ENCODE measurements at regions not wholly inside any gene's neighbourhood (a gene's known extent, or its start where the extent isn't known, plus 50 kb on each side); places are given as distances from the start of the nearest gene placed in this dataset.

- H3K79me1 ChIP-seq (ENCODE audit: low read length), result no peaks in the 10 kb centered on the region
- no peak overlapping the region for H4K91ac ChIP-seq (ENCODE audit: low read depth, low read length)
- H3K4ac ChIP-seq (ENCODE audit: low read depth, low read length), result no peak overlapping the region
- no peak overlapping the region for H3K23ac ChIP-seq (ENCODE audit: low read length)
- WGBS (ENCODE audit: extremely low coverage, insufficient coverage, insufficient read length), result no CpG with 5 or more reads among the region's 3 CpGs
- no peak overlapping the region for H3K14ac ChIP-seq (ENCODE audit: low read length)
- no peak overlapping the region for H2BK12ac ChIP-seq (ENCODE audit: low read length)
- DNase-seq, result no peak
- H3K4me1 ChIP-seq (ENCODE audit: control insufficient read depth in 1 of 2, insufficient read depth in 2 of 2, low read length in 2 of 2), result peaks cover 0 to under 1% of the 10 kb centered on the region in 2 experiments
- H2AFZ ChIP-seq (ENCODE audit: insufficient read depth, low read length, poor library complexity), result no peak overlapping the region
- no peak overlapping the region for H4K8ac ChIP-seq (ENCODE audit: low read depth, low read length)
- H3K4me2 ChIP-seq (ENCODE audit: low read length), result no peak overlapping the region
- no peak overlapping the region for H3K4me3 ChIP-seq (ENCODE audit: low read depth, low read length)
- no peak overlapping the region for H3K9ac ChIP-seq (ENCODE audit: low read length)
- no peak overlapping the region for H2AK5ac ChIP-seq (ENCODE audit: low read length)
- no peaks in the 10 kb centered on the region for H3K36me3 ChIP-seq (ENCODE audit: control insufficient read depth in 1 of 2, insufficient read depth in 2 of 2, low read length in 2 of 2)
- H3K18ac ChIP-seq (ENCODE audit: low read length), result no peak overlapping the region
- no peaks in the 10 kb centered on the region for H3K79me2 ChIP-seq (ENCODE audit: control insufficient read depth, insufficient read depth, low read length, poor library complexity)
- no peak overlapping the region for H2BK5ac ChIP-seq (ENCODE audit: low read depth, low read length, poor library complexity)
- H3K27me3 ChIP-seq (ENCODE audit: insufficient read depth, low read length), result no peaks in the 10 kb centered on the region
- no peak overlapping the region for H2BK120ac ChIP-seq (ENCODE audit: insufficient read depth, low read length, poor library complexity)
- no peak overlapping the region for H4K12ac ChIP-seq (ENCODE audit: low read depth, low read length)
- no peaks in the 10 kb centered on the region for H3K9me3 ChIP-seq (ENCODE audit: insufficient read depth, low read depth, low read length)
- no peak overlapping the region for H3K27ac ChIP-seq (ENCODE audit: low read depth, low read length)
These were observed 361.9 kb downstream of the BCL11B start for GRCh38 chr14:98910061-98910460.

- H3K9me3 ChIP-seq (ENCODE audit: insufficient read depth, low read depth, low read length), result no peaks in the 10 kb centered on the region
- no peak overlapping the region for H3K4me2 ChIP-seq (ENCODE audit: low read length)
- H2AK5ac ChIP-seq (ENCODE audit: low read length), result no peak overlapping the region
- DNase-seq, result no peak
- H3K4me3 ChIP-seq (ENCODE audit: low read depth, low read length), result no peak overlapping the region
- no peak overlapping the region for H4K91ac ChIP-seq (ENCODE audit: low read depth, low read length)
- H2BK120ac ChIP-seq (ENCODE audit: insufficient read depth, low read length, poor library complexity), result no peak overlapping the region
- H2BK12ac ChIP-seq (ENCODE audit: low read length), result no peak overlapping the region
- no peak overlapping the region for H3K9ac ChIP-seq (ENCODE audit: low read length)
- no CpG with 5 or more reads among the region's 2 CpGs for WGBS (ENCODE audit: extremely low coverage, insufficient coverage, insufficient read length)
- H2BK5ac ChIP-seq (ENCODE audit: low read depth, low read length, poor library complexity), result no peak overlapping the region
- H3K79me2 ChIP-seq (ENCODE audit: control insufficient read depth, insufficient read depth, low read length, poor library complexity), result no peaks in the 10 kb centered on the region
- H3K36me3 ChIP-seq (ENCODE audit: control insufficient read depth in 1 of 2, insufficient read depth in 2 of 2, low read length in 2 of 2), result no peaks in the 10 kb centered on the region
- no peak overlapping the region for H3K14ac ChIP-seq (ENCODE audit: low read length)
- no peak overlapping the region for H4K8ac ChIP-seq (ENCODE audit: low read depth, low read length)
- H3K79me1 ChIP-seq (ENCODE audit: low read length), result no peaks in the 10 kb centered on the region
- H3K4ac ChIP-seq (ENCODE audit: low read depth, low read length), result no peak overlapping the region
- no peaks in the 10 kb centered on the region for H3K4me1 ChIP-seq (ENCODE audit: control insufficient read depth in 1 of 2, insufficient read depth in 2 of 2, low read length in 2 of 2)
- no peak overlapping the region for H3K18ac ChIP-seq (ENCODE audit: low read length)
- no peak overlapping the region for H3K27ac ChIP-seq (ENCODE audit: low read depth, low read length)
- H3K27me3 ChIP-seq (ENCODE audit: insufficient read depth, low read length), result no peaks in the 10 kb centered on the region
- H4K12ac ChIP-seq (ENCODE audit: low read depth, low read length), result no peak overlapping the region
- H2AFZ ChIP-seq (ENCODE audit: insufficient read depth, low read length, poor library complexity), result no peak overlapping the region
- H3K23ac ChIP-seq (ENCODE audit: low read length), result no peak overlapping the region
These were observed 359.3 kb downstream of the BCL11B start for GRCh38 chr14:98912655-98913054.

- H3K9me3 ChIP-seq (ENCODE audit: insufficient read depth, low read depth, low read length), result no peaks in the 10 kb centered on the region
- no peak overlapping the region for H2BK12ac ChIP-seq (ENCODE audit: low read length)
- H3K9ac ChIP-seq (ENCODE audit: low read length), result no peak overlapping the region
- no peaks in the 10 kb centered on the region for H3K36me3 ChIP-seq (ENCODE audit: control insufficient read depth in 1 of 2, insufficient read depth in 2 of 2, low read length in 2 of 2)
- H3K79me2 ChIP-seq (ENCODE audit: control insufficient read depth, insufficient read depth, low read length, poor library complexity), result no peaks in the 10 kb centered on the region
- H2AK5ac ChIP-seq (ENCODE audit: low read length), result no peak overlapping the region
- WGBS (ENCODE audit: extremely low coverage, insufficient coverage, insufficient read length), result 100% methylated on average over 1 of the region's 6 CpGs
- H3K27me3 ChIP-seq (ENCODE audit: insufficient read depth, low read length), result no peaks in the 10 kb centered on the region
- H3K79me1 ChIP-seq (ENCODE audit: low read length), result no peaks in the 10 kb centered on the region
- no peak overlapping the region for H4K8ac ChIP-seq (ENCODE audit: low read depth, low read length)
- H3K4ac ChIP-seq (ENCODE audit: low read depth, low read length), result no peak overlapping the region
- H3K4me2 ChIP-seq (ENCODE audit: low read length), result no peak overlapping the region
- H2BK5ac ChIP-seq (ENCODE audit: low read depth, low read length, poor library complexity), result no peak overlapping the region
- H2AFZ ChIP-seq (ENCODE audit: insufficient read depth, low read length, poor library complexity), result no peak overlapping the region
- H3K4me3 ChIP-seq (ENCODE audit: low read depth, low read length), result no peak overlapping the region
- no peak overlapping the region for H3K14ac ChIP-seq (ENCODE audit: low read length)
- H2BK120ac ChIP-seq (ENCODE audit: insufficient read depth, low read length, poor library complexity), result no peak overlapping the region
- H3K18ac ChIP-seq (ENCODE audit: low read length), result no peak overlapping the region
- H3K27ac ChIP-seq (ENCODE audit: low read depth, low read length), result no peak overlapping the region
- H4K91ac ChIP-seq (ENCODE audit: low read depth, low read length), result peak overlapping the region; percentile 3
- H3K23ac ChIP-seq (ENCODE audit: low read length), result no peak overlapping the region
- DNase-seq, result no peak
- no peak overlapping the region for H4K12ac ChIP-seq (ENCODE audit: low read depth, low read length)
- H3K4me1 ChIP-seq (ENCODE audit: control insufficient read depth in 1 of 2, insufficient read depth in 2 of 2, low read length in 2 of 2), result no peaks in the 10 kb centered on the region
These were observed 357.9 kb downstream of the BCL11B start for GRCh38 chr14:98913967-98914650.

DNA sequence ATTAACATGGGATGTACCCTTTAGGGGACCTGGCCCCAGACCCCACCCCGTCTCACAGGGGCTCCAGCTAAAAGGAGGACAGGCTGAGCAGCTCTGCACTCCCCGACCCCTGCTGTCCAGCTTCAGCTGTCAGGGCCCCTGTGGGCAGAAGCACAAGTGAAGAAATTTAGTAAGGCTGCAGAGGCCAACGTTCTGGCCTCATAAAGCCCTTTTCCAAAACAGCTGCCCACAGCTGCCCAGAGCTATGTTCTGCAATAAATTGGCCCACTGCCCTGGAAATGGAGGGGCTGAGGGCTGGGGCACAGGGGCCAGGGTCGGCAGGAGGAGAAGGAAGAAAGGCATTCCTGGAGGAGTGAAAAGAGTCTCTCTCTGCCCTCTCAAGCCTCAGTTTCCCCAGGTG, 357.1 kb downstream of the BCL11B start:
- H3K23ac ChIP-seq (ENCODE audit: low read length), result no peak overlapping the region
- H2AFZ ChIP-seq (ENCODE audit: insufficient read depth, low read length, poor library complexity), result no peak overlapping the region
- DNase-seq, result no peak
- no peak overlapping the region for H3K9ac ChIP-seq (ENCODE audit: low read length)
- no peaks in the 10 kb centered on the region for H3K36me3 ChIP-seq (ENCODE audit: control insufficient read depth in 1 of 2, insufficient read depth in 2 of 2, low read length in 2 of 2)
- no CpG with 5 or more reads among the region's 4 CpGs for WGBS (ENCODE audit: extremely low coverage, insufficient coverage, insufficient read length)
- H2AK5ac ChIP-seq (ENCODE audit: low read length), result no peak overlapping the region
- H3K27me3 ChIP-seq (ENCODE audit: insufficient read depth, low read length), result no peaks in the 10 kb centered on the region
- no peak overlapping the region for H2BK12ac ChIP-seq (ENCODE audit: low read length)
- no peak overlapping the region for H3K27ac ChIP-seq (ENCODE audit: low read depth, low read length)
- no peak overlapping the region for H3K4me3 ChIP-seq (ENCODE audit: low read depth, low read length)
- H3K4me1 ChIP-seq (ENCODE audit: control insufficient read depth in 1 of 2, insufficient read depth in 2 of 2, low read length in 2 of 2), result no peaks in the 10 kb centered on the region
- H4K12ac ChIP-seq (ENCODE audit: low read depth, low read length), result no peak overlapping the region
- no peak overlapping the region for H3K14ac ChIP-seq (ENCODE audit: low read length)
- H2BK120ac ChIP-seq (ENCODE audit: insufficient read depth, low read length, poor library complexity), result no peak overlapping the region
- no peak overlapping the region for H3K18ac ChIP-seq (ENCODE audit: low read length)
- no peaks in the 10 kb centered on the region for H3K79me1 ChIP-seq (ENCODE audit: low read length)
- H3K79me2 ChIP-seq (ENCODE audit: control insufficient read depth, insufficient read depth, low read length, poor library complexity), result no peaks in the 10 kb centered on the region
- H4K8ac ChIP-seq (ENCODE audit: low read depth, low read length), result no peak overlapping the region
- no peak overlapping the region for H3K4ac ChIP-seq (ENCODE audit: low read depth, low read length)
- no peak overlapping the region for H4K91ac ChIP-seq (ENCODE audit: low read depth, low read length)
- H2BK5ac ChIP-seq (ENCODE audit: low read depth, low read length, poor library complexity), result no peak overlapping the region
- H3K4me2 ChIP-seq (ENCODE audit: low read length), result no peak overlapping the region
- H3K9me3 ChIP-seq (ENCODE audit: insufficient read depth, low read depth, low read length), result no peaks in the 10 kb centered on the region
